Prostate gland (tissue), 2 donors: ENCODE measurements at regions not wholly inside any gene's neighbourhood (a gene's known extent, or its start where the extent isn't known, plus 50 kb on each side); places are given as distances from the start of the nearest gene placed in this dataset.

Experiments
- CTCF ChIP-seq, 4 experiments: fragments of 200-600 bp in 2 of 4; fragments of 450-650 bp in 2 of 4; sonication (generic) in 2 of 4; IDR thresholded peaks; 1 replicate in 3 of 4; 2 replicates in 1 of 4; pipeline ENCODE4 v1.5.1; 2016 to 2019; ENCODE audit warnings: antibody characterized with exemption in 4 of 4, mild to moderate bottlenecking in 2 of 4, moderate library complexity in 2 of 4
- POLR2A ChIP-seq: fragments of 450-650 bp; IDR thresholded peaks from one replicate; pipeline ENCODE4 v1.6.1; 2016; ENCODE audit warnings: antibody characterized with exemption, mild to moderate bottlenecking
- POLR2AphosphoS5 ChIP-seq: sonication (generic); formaldehyde crosslinking; IDR thresholded peaks from one replicate; pipeline ENCODE4 v1.6.1; 2017; ENCODE audit warnings: antibody characterized with exemption

- TF ChIP-seq CTCF (IDR thresholded peaks at IDR 0.05) (no peak), POLR2AphosphoS5 (no peak), POLR2A (no peak)
Measured at GRCh38 chr6:105557291-105557690, 154.4 kb upstream of the PREP start.
